Globus pallidus (tissue), 1 donor: ENCODE measurements at regions not wholly inside any gene's neighbourhood (a gene's known extent, or its start where the extent isn't known, plus 50 kb on each side); places are given as distances from the start of the nearest gene placed in this dataset.
"Not testable (repeated sequence)": the region's sequence is repeated elsewhere in the genome, so short reads cannot be mapped to it uniquely, and the experiment has no call there.

Experiments used
- DNase-seq: peaks from one replicate; pipeline ENCODE4 v3.0.0-alpha.2; 2015; ENCODE audit warnings: low spot score

GRCh38 chr4:158051401-158052235 is 121.2 kb downstream of the GASK1B start:
- no peak for DNase-seq

DNA sequence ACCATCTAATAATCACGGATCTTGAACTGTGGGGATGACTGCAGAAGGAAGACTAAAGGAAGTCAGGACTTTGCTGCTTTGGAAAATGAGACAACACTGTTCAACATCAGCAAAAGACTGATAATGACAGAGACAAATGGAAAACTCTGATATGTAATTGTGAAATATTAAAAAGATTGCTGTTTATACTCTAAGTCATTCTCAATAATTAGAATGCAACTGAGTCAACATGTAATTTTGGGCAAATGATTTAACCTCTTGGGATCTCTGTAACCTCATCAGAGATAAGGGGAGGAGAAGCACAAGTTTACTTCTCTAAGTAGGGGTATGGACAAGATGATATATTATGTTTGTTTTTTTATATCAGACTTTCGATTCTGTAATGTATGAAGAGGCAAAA is 121.9 kb downstream of the GASK1B start:
- DNase-seq: no peak

DNA sequence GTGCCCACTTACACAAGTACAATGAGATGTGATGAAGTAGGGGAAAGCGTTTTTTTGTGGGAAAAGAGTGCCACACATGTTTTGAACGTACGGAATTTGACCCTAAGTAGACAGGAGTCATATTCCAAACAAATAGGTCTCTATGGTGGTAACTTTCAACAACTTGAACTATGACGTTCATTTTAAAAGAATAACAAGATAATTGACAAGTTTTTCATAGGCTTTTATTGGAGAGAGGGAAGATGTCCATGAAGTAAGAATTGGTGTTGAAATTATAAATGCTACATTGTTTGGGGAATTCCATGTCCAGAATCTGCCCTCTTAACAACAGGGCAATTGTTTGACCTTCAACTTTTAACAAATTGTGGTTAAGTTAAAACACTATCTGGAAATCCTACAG is 126.5 kb downstream of the GASK1B start:
- DNase-seq: no peak

DNA sequence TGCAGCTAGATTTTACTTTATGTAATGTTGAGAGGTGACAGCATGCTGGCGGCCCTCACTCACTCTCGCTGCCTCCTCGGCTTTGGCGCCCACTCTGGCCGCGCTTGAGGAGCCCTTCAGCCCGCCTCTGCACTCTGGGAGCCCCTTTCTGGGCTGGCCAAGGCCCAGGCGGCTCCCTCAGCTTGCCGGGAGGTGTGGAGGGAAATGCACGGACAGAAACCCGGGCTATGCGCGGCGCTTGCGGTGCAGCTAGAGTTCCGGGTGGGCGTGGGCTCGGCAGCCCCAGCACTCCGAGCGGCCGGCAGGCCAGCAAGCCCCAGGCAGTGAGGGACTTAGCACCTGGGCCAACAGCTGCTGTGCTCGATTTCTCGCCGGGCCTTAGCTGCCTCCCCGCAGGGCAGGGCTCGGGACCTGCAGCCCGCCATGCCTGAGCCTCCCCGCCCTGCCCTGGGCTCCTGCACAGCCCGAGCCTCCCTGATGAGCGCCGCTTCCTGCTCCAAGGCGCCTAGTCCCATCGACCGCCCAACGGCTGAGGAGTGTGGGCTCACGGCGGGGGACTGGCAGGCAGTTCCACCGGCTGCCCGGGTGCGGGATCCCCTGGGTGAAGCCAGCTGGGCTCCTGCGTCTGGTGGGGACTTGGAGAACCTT is 128.7 kb downstream of the GASK1B start:
- DNase-seq: no peak

GRCh38 chr4:158042591-158043030 is 130.2 kb downstream of the GASK1B start:
- no peak for DNase-seq

- DNase-seq: no peak
Observed at GRCh38 chr4:158038718-158039117, 134.1 kb downstream of the GASK1B start.

DNA sequence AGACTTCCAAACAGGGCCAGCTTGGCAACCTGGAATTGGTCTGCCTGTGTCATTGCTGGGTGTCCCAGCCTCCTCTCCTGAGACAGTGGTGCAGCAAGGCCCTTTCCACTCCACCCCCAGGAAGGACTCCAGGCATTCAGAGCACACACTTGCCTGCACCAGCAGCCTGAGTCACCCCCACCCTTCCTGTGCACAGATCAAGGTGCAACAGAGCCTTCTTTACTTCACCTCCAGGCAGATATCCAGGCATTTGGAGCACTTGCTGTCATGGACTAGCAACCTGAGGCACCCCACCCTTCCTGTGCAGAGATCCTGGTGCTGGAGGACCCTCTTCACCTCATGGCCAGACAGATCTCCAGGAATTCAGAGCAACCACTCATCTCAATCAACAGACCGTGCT is 135.8 kb downstream of the GASK1B start:
- DNase-seq: no peak

- DNase-seq: no peak
Observed at GRCh38 chr4:158035662-158036195, 137.1 kb downstream of the GASK1B start.

DNA sequence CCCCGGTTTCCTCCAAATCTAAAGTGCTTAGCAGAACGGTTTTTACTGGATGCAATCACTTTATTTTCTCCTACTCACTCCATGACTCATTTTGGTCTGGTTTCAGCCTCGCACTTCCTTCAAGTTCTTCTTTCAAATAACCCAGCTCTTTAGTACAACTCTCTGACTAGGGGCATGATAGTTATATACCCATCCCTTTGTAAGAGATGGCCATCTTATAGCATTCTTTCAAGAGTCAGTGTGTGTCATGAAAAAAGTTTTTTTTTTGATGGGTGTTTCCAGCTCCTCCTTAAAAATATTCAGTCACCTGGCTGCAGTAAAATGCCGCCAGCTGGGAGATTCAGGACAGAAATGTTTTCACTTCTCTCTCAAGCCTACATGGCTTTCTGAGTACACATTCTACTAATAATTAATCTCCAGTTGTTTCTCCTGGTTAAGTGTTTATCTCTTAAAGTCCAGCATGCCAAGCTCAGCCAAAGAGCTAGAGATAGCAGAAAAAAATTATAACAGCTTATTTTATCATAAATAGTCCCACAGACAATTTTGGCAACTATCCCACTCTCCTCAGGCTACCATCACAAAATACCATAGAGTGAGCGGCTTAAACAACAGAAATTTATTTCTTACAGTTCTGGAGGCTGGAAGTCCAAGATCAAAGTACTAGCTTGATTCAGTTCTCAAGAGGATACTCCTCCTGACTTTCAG is 139.3 kb downstream of the GASK1B start:
- DNase-seq: no peak

- no peak for DNase-seq
Observed at GRCh38 chr4:158032733-158033415, 140.0 kb downstream of the GASK1B start.

- not testable (repeated sequence) for DNase-seq
Observed at GRCh38 chr4:158028381-158028780, 144.4 kb downstream of the GASK1B start.

DNA sequence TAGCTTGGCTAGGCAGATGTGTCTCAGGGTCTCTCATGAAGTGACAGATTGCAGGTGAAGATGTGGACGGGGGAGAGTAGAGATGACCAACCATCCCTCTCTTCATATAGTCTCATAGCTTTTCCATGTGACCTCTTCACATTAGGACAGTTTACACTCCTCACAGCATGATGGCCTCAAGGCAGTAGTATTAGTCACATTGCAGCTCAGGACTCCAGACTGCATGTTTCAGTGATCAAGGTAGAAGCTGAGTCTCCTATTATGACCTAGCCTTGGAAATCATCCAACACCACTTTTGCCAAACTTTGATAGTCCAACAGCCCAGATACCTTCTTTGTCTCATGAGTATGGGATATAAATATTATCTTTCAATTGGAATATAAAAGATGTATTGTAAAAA is 147.7 kb downstream of the GASK1B start:
- DNase-seq: no peak

DNA sequence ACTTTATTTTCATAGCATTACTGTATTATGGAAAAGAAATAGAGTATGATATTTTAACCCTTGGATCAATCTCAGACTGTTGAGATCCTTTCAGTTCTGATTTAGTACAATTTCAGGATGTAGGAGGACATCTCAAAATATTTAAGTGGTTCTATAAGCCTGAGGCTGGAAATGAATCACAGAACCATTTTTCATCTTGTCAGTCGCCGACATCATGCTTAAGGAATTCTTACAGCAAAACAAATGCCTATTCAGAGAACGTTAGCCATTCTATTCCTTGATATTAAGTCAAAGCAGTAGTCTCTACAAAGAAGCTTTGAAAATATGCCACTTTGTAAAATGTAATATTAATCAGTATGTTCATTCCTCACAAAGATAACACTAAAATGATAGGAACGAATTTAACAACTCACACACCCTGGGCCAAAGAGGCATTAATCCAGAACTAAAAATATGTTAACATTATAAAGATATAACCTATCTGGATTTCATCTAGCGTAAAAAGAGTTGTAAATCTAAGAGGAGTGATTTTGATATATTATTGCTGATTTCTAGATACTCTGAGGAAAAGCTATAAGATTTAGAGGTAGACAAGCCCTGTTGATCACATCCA is 152.0 kb downstream of the GASK1B start:
- DNase-seq: no peak

DNA sequence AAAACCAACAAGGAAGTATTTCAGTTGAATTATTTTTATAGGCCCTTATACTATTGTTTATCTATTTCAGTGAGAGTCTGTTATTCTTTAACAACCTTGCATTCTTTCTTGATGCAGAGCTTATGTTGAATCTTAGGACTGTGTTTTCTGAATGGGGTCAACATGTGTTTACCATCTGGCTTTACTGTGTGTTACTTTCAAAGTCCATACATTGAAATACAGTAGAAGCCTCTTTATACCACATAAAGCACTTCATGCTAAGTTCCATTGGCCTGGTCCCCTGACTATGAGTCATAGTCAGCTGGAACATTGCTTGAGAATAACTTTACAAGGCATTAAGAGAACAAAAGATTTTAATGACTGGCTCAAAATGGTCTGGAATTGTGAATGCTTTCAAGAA is 152.6 kb downstream of the GASK1B start:
- no peak for DNase-seq

- no peak for DNase-seq
Observed at GRCh38 chr4:158018831-158019230, 154.0 kb downstream of the GASK1B start.

DNA sequence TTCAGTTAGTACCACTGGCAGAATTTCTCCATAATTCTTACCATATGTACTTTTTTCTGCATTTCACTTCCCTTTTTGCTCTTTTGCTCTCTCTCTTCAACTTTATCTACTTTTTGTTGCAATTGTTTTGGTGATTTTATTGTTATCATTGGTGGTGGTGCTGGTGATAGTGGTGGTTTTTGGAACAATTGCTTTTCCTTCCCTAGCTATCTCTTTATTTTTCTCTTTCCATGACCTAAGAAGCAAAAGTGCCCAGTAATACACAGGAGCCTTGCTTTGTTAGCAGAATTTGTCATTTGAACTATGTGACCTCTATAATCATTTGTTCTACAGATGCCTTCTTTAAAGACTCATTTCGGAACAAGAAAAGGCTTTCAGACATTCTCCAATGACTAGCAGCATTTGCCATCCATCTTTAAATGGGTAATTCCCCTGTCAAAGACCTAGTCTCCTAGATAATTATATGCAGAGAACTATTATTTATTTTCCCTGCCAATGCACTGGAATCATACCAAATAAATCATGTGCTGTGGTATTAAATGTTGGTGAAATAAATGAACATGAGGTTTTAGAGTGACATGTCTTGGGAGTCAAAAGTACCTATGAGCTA is 154.5 kb downstream of the GASK1B start:
- no peak for DNase-seq

DNA sequence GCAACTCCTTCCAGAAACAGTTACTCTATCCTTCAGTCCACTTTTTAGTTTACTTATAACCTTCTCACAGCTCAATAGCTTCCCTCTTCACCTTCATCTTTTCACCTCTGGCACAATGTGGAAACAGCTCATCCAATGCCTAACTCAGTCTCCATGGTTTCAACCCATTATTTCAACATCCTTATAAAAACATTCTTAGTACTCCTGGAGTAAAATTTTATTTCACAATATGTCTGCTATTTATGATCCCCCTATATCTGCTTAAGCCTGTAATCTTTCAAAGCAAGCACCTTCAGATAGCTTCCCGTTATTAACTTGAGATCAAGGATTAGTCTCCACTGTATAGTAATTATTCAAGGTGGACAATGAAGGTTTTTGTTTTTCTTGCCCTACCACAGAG is 156.3 kb downstream of the GASK1B start:
- no peak for DNase-seq

DNA sequence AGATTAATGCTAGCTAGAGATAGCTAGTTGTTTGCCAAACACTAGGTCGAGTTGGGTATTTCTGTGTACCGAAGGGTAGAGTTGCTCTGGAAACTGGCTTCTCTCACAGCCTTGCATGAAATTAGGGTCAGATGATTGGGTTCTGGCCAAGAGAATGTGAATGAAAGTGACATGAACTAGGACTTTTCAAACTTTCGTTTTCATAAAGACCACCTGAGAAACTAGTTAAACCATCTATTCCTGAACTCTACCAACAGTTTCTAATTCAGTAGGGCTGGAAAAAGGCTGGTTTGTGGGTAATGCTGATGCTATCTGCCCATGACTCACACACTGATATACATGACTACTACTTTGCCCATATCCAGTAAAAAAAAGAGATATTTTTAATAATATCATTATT is 157.6 kb downstream of the GASK1B start:
- peak; percentile 31 for DNase-seq

DNA sequence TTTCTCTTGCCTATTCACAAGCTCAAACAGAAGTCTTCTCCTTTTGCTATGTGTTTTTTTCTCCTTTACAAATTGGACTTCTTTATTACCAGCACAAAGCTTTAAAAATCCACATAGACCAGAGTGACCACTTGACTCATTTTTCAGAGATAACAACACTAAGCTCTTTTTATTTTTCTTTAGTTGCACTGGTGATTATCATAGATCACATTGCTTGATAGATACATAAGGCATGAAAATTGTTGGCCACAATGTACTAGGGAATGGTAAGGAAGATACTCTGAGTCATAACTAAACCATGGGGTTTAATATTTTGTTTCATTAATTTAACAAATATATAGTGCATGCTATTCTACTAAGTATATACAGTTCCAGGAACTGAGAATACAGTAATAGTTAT is 159.0 kb downstream of the GASK1B start:
- no peak for DNase-seq

DNA sequence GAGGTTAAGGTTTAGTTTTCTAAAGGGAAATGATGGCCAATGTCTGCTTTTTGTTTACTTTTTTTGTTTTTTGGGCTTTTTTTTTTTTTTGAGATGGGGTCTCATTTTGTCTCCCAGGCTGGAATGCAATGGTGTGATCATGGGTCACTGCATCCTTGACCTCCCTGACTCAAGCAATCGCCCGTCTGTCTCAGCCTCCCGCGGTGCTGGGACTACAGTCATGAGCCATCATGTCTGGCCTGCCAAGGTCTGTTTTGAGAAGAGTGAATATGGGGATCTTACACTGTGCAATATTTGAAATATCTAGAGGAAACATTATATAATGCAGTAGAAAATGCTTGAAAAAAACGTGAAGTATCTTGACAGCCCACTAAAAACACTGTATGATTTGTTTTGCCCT is 162.5 kb downstream of the GASK1B start:
- DNase-seq: no peak

DNA sequence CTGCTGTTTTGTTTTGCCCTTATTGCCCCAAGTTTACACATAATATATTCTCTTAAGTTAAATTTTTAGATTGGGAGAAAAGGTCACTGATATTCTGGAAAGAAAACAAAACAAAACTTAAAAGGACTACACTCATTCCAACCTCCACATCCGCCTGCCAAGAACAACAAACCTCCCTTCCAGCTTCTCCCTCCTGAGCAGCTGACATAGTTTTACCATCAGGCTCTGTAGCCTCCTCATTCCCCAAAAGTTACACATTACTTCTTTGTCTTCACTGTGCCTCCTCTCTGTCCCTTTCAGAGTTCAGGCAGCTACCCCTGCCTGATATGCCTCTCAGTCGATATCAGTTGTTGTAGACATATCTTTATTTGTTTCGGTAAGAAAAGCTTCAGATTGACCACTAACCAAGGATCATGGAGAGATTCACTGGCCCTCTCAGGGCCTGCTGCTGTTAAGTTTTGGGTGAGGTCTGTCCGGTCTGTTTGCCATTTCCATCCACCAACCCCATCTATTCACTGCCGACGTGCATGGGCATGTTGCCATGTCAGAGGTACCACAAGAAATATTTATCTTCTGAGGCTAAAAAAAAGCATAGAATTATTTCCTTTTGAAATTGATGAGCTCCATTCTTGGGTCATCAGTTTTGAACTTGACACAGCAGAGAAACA is 164.1 kb downstream of the GASK1B start:
- DNase-seq: no peak
